OCI-LY1 (cell line): ENCODE measurements at regions not wholly inside any gene's neighbourhood (a gene's known extent, or its start where the extent isn't known, plus 50 kb on each side); places are given as distances from the start of the nearest gene placed in this dataset.

Experiments used
- CTCF ChIP-seq: fragments of 200-600 bp; sonication (generic), shearing (Covaris generic); IDR thresholded peaks from 2 replicates; pipeline ENCODE4 v1.5.1; 2017; ENCODE audit warnings: mild to moderate bottlenecking, antibody characterized with exemption, low read length, moderate library complexity, mixed read lengths
- EZH2 ChIP-seq: fragments of 200-600 bp; sonication (generic), shearing (Covaris generic); IDR thresholded peaks from 2 replicates; pipeline ENCODE4 v1.8.0; 2017; ENCODE audit warnings: borderline replicate concordance, mixed run types, mild to moderate bottlenecking, antibody characterized with exemption, low read length, moderate library complexity, mixed read lengths

DNA sequence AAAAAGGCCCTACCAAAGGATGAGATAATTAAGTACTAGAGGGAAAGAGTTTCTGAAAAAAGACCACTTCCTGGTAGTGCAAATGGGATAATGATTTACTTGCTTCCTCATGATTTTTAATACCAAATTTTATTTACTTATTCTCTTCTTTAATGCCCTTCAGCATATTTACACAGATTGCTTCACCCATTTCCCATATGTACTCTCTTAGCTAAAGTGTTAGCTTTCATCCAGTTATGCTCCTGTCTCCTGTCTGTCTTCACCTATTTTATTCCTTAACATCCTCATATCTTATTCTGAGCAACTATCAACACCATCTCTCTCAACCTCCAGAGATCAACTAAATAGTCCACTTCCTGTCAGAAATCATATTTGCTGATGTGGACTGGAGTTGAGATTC is 183.2 kb upstream of the HS3ST1 start:
- TF ChIP-seq CTCF (no peak), EZH2 (no peak)
